HEK293 (cell line): ENCODE measurements at regions not wholly inside any gene's neighbourhood (a gene's known extent, or its start where the extent isn't known, plus 50 kb on each side); places are given as distances from the start of the nearest gene placed in this dataset.

ENCODE experiments used
- CTCF ChIA-PET: fragments of 350-600 bp; formaldehyde crosslinking; extraction: SDS; loops from one replicate; lab custom pipeline; 2021; ENCODE audit warnings: antibody characterized with exemption; lab: Yijun Ruan, JAX
- POLR2A ChIA-PET: fragments of 300-600 bp; formaldehyde crosslinking; extraction: SDS; loops from one replicate; lab custom pipeline; 2020; ENCODE audit warnings: antibody characterized with exemption, inconsistent platforms; lab: Yijun Ruan, JAX
- H3K27ac ChIP-seq: fragments of 200-500 bp; sonication (Bioruptor generic); 2 replicates; pipeline ENCODE4 v1.5.1; 2014; ENCODE audit warnings: low read depth, low read length, control low read depth, inconsistent platforms; ENCODE audit errors: extremely low read depth
- H3K36me3 ChIP-seq, 2 experiments: fragments of 200-500 bp in 1 of 2; sonication (Bioruptor generic) in 1 of 2; 1 replicate in 1 of 2; 2 replicates in 1 of 2; pipeline ENCODE4 v1.5.1; 2014 to 2017; ENCODE audit warnings: inconsistent platforms in 2 of 2, low read length in 2 of 2; ENCODE audit not compliant: control insufficient read depth in 2 of 2, insufficient read depth in 1 of 2
- H3K4me1 ChIP-seq: fragments of 200-500 bp; sonication (Bioruptor generic); 2 replicates; pipeline ENCODE4 v1.5.1; 2014; ENCODE audit warnings: mild to moderate bottlenecking, low read length, inconsistent platforms; ENCODE audit not compliant: control insufficient read depth, insufficient read depth
- H3K4me3 ChIP-seq: 2 replicates; pipeline ENCODE4 v1.5.1; 2011; ENCODE audit warnings: low read depth, mild to moderate bottlenecking, control low read depth, low read length, moderate library complexity
- H3K9me3 ChIP-seq: fragments of 200-500 bp; sonication (Bioruptor generic); 2 replicates; pipeline ENCODE4 v1.5.1; 2014; ENCODE audit warnings: low read depth, low read length, inconsistent platforms; ENCODE audit not compliant: control insufficient read depth, insufficient read depth
- GLI4 ChIP-seq: fragments of 450-650 bp; formaldehyde crosslinking; IDR thresholded peaks from 2 replicates; pipeline ENCODE4 v1.5.1; 2016; ENCODE audit warnings: missing biosample characterization, missing genetic modification characterization
- HOXA7 ChIP-seq: sonication (generic); formaldehyde crosslinking; IDR thresholded peaks from 2 replicates; pipeline ENCODE4 v1.8.1; 2022; ENCODE audit warnings: missing genetic modification reagents, borderline replicate concordance
- KLF10 ChIP-seq: fragments of 450-650 bp; IDR thresholded peaks from 2 replicates; pipeline ENCODE4 v1.5.1; 2018; ENCODE audit warnings: missing biosample characterization, mild to moderate bottlenecking, missing genetic modification characterization
- KLF7 ChIP-seq: fragments of 450-650 bp; formaldehyde crosslinking; IDR thresholded peaks from 2 replicates; pipeline ENCODE4 v1.5.1; 2016; ENCODE audit warnings: missing biosample characterization, missing genetic modification characterization, borderline replicate concordance
- MZF1 ChIP-seq: fragments of 450-650 bp; formaldehyde crosslinking; IDR thresholded peaks from 2 replicates; pipeline ENCODE4 v1.5.1; 2017; ENCODE audit warnings: missing biosample characterization, missing genetic modification characterization, borderline replicate concordance
- REPIN1 ChIP-seq: fragments of 450-650 bp; formaldehyde crosslinking; IDR thresholded peaks from 2 replicates; pipeline ENCODE4 v1.5.1; 2017; ENCODE audit warnings: missing biosample characterization, missing genetic modification characterization, low read depth
- ZBTB1 ChIP-seq: fragments of 450-650 bp; formaldehyde crosslinking; IDR thresholded peaks from 2 replicates; pipeline ENCODE4 v1.5.1; 2016; ENCODE audit warnings: missing biosample characterization, missing genetic modification characterization
- ZBTB20 ChIP-seq: fragments of 450-650 bp; formaldehyde crosslinking; IDR thresholded peaks from 2 replicates; pipeline ENCODE4 v1.5.1; 2016; ENCODE audit warnings: missing biosample characterization, missing genetic modification characterization
- ZFHX2 ChIP-seq: fragments of 450-650 bp; formaldehyde crosslinking; conservative IDR thresholded peaks from 2 replicates; pipeline ENCODE4 v1.5.1; 2016; ENCODE audit warnings: missing biosample characterization, missing genetic modification characterization
- ZNF112 ChIP-seq: fragments of 450-650 bp; formaldehyde crosslinking; IDR thresholded peaks from 2 replicates; pipeline ENCODE4 v1.5.0; 2017; ENCODE audit warnings: missing biosample characterization, missing genetic modification characterization
- ZNF138 ChIP-seq: fragments of 450-650 bp; formaldehyde crosslinking; IDR thresholded peaks from 2 replicates; pipeline ENCODE4 v1.5.1; 2016; ENCODE audit warnings: missing biosample characterization, missing genetic modification characterization, borderline replicate concordance
- ZNF155 ChIP-seq: fragments of 450-650 bp; formaldehyde crosslinking; IDR thresholded peaks from 2 replicates; pipeline ENCODE4 v1.5.1; 2016; ENCODE audit warnings: missing biosample characterization, missing genetic modification characterization
- ZNF404 ChIP-seq: fragments of 450-650 bp; formaldehyde crosslinking; IDR thresholded peaks from 2 replicates; pipeline ENCODE4 v1.5.1; 2017; ENCODE audit warnings: missing biosample characterization, missing genetic modification characterization
- ZNF433 ChIP-seq: fragments of 450-650 bp; formaldehyde crosslinking; IDR thresholded peaks from 2 replicates; pipeline ENCODE4 v1.5.1; 2016; ENCODE audit warnings: missing biosample characterization, missing genetic modification characterization, low read depth
- ZNF549 ChIP-seq: fragments of 450-650 bp; IDR thresholded peaks from 2 replicates; pipeline ENCODE4 v1.5.1; 2018; ENCODE audit warnings: missing biosample characterization, missing genetic modification characterization, mild to moderate bottlenecking, inconsistent platforms, moderate library complexity
- ZNF555 ChIP-seq: fragments of 450-650 bp; formaldehyde crosslinking; conservative IDR thresholded peaks from 2 replicates; pipeline ENCODE4 v1.5.1; 2017; ENCODE audit warnings: missing biosample characterization, mild to moderate bottlenecking, missing genetic modification characterization, inconsistent platforms
- ZNF596 ChIP-seq: fragments of 450-650 bp; IDR thresholded peaks from 2 replicates; pipeline ENCODE4 v1.5.0; 2018; ENCODE audit warnings: missing biosample characterization, mild to moderate bottlenecking, missing genetic modification characterization, moderate library complexity
- ZNF624 ChIP-seq: fragments of 450-650 bp; formaldehyde crosslinking; IDR thresholded peaks from 2 replicates; pipeline ENCODE4 v1.5.1; 2017; ENCODE audit warnings: missing biosample characterization, missing genetic modification characterization
- ZNF626 ChIP-seq: fragments of 450-650 bp; sonication (Bioruptor Pico); formaldehyde crosslinking; IDR thresholded peaks from 2 replicates; pipeline ENCODE4 v1.5.1; 2018; ENCODE audit warnings: missing biosample characterization, missing genetic modification characterization, inconsistent platforms
- ZNF664 ChIP-seq: fragments of 450-650 bp; formaldehyde crosslinking; IDR thresholded peaks from 2 replicates; pipeline ENCODE4 v1.5.1; 2016; ENCODE audit warnings: missing biosample characterization, missing genetic modification characterization
- ZNF677 ChIP-seq: fragments of 450-650 bp; IDR thresholded peaks from 2 replicates; pipeline ENCODE4 v1.5.0; 2018; ENCODE audit warnings: missing biosample characterization, mild to moderate bottlenecking, missing genetic modification characterization, moderate library complexity
- ZNF830 ChIP-seq: fragments of 450-650 bp; IDR thresholded peaks from 2 replicates; pipeline ENCODE4 v1.5.0; 2018; ENCODE audit warnings: missing biosample characterization, missing genetic modification characterization, low read depth, mild to moderate bottlenecking, moderate library complexity
- TF ChIP-seq, protein P1 (sequence below): fragments of 450-650 bp; formaldehyde crosslinking; IDR thresholded peaks from 2 replicates; pipeline ENCODE4 v1.5.1; 2016; ENCODE audit warnings: missing biosample characterization, missing genetic modification characterization
- TF ChIP-seq, protein P2 (sequence below): sonication (generic); formaldehyde crosslinking; IDR thresholded peaks from 2 replicates; pipeline ENCODE4 v1.8.1; 2022; ENCODE audit warnings: mild to moderate bottlenecking, moderate library complexity, missing genetic modification reagents
- TF ChIP-seq, protein P3 (sequence below): fragments of 450-650 bp; formaldehyde crosslinking; IDR thresholded peaks from 2 replicates; pipeline ENCODE4 v1.5.1; 2016; ENCODE audit warnings: missing biosample characterization, missing genetic modification characterization

DNA sequence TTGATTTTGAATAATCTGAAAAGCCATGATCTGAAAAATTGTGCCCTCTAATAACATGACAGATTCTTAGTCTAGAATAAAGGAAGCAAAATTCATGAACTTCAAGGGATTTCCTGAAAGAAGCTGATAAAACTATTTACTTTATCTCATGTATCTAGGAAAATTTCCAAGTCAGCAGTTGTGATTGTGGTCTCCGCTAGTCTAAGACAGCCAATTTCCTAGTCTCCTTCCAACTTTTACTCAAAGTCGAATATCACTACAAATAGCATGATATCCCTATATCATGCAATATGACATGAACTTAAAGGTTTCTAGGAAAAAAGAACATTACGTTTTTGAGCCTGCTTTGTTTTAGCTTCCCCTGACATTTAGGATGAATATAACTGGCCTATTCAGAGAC is 202.1 kb upstream of the GHITM start (continued):
- TF ChIP-seq, protein P1, sequence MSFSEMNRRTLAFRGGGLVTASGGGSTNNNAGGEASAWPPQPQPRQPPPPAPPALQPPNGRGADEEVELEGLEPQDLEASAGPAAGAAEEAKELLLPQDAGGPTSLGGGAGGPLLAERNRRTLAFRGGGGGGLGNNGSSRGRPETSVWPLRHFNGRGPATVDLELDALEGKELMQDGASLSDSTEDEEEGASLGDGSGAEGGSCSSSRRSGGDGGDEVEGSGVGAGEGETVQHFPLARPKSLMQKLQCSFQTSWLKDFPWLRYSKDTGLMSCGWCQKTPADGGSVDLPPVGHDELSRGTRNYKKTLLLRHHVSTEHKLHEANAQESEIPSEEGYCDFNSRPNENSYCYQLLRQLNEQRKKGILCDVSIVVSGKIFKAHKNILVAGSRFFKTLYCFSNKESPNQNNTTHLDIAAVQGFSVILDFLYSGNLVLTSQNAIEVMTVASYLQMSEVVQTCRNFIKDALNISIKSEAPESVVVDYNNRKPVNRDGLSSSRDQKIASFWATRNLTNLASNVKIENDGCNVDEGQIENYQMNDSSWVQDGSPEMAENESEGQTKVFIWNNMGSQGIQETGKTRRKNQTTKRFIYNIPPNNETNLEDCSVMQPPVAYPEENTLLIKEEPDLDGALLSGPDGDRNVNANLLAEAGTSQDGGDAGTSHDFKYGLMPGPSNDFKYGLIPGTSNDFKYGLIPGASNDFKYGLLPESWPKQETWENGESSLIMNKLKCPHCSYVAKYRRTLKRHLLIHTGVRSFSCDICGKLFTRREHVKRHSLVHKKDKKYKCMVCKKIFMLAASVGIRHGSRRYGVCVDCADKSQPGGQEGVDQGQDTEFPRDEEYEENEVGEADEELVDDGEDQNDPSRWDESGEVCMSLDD (tag by site-specific recombination): no peak
- no peak for TF ChIP-seq REPIN1 (tag by site-specific recombination)

DNA sequence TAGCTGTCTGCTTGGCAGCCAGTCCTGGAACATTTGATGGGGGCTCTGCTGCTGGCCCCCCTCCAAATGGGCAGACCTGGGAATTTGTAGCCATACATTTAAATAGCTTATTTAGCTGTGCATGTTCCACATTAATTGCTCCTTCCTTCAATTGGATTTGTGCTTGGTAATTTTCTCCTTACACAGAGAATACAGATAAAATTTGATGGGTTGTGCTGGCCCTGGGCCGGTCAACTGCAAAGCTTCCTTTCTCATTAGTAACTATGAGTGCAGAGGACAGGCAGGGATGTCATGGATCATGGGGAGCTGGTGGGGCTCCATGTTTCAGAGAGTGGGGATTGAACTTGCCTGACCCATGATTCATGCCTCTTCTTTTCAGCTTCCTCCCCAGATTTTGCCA is 201.5 kb upstream of the GHITM start:
- H3K4me3 ChIP-seq: no peak overlapping the region
- no peak overlapping the region for H3K27ac ChIP-seq
- no peaks in the 10 kb centered on the region for H3K4me1 ChIP-seq
- no peaks in the 10 kb centered on the region for H3K9me3 ChIP-seq
- TF ChIP-seq ZNF433 (tag by site-specific recombination) (no peak), KLF7 (tag by site-specific recombination) (no peak), ZNF155 (tag by site-specific recombination) (no peak), ZNF664 (no peak), ZNF404 (tag by site-specific recombination) (no peak)
- H3K36me3 ChIP-seq: no peaks in the 10 kb centered on the region
- CTCF ChIA-PET: interaction anchor here (0.5 kb wide), 1 partner anchor 27 kb away, joined by 3 read pairs; no protein-coding TSS in a partner anchor
- POLR2A ChIA-PET: no interaction called here

DNA sequence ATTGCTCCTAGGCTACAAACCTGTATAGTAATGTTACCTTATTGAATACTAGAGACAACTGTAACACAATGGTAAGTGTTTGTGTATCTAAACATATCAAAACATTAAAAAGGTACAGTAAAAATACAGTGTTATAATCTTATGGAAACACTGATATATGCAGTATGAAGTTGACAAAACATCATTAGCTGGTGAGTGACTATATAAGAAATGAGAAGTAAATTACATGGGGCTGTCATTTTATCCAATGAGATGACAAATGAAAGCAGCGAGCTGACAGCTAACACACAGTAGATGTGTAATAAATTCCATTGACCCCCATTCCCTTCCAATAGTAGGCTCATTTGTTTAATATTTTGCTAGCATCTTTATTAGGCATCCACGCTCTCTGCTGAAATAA is 198.1 kb upstream of the GHITM start:
- Histone ChIP-seq H3K27ac (no peak overlapping the region), H3K9me3 (no peaks in the 10 kb centered on the region), H3K4me3 (no peak overlapping the region), H3K36me3 (no peaks in the 10 kb centered on the region), H3K4me1 (no peaks in the 10 kb centered on the region)
- CTCF ChIA-PET: no interaction called here
- POLR2A ChIA-PET: no interaction called here
- TF ChIP-seq ZBTB20 (tag by site-specific recombination): no peak
- no peak for TF ChIP-seq ZNF549
- TF ChIP-seq GLI4: no peak
- TF ChIP-seq ZNF138 (tag by site-specific recombination): no peak
- no peak for TF ChIP-seq ZBTB1
- TF ChIP-seq ZNF624 (tag by site-specific recombination): no peak
- no peak for TF ChIP-seq ZNF830 (tag by site-specific recombination)
- TF ChIP-seq, protein P2, sequence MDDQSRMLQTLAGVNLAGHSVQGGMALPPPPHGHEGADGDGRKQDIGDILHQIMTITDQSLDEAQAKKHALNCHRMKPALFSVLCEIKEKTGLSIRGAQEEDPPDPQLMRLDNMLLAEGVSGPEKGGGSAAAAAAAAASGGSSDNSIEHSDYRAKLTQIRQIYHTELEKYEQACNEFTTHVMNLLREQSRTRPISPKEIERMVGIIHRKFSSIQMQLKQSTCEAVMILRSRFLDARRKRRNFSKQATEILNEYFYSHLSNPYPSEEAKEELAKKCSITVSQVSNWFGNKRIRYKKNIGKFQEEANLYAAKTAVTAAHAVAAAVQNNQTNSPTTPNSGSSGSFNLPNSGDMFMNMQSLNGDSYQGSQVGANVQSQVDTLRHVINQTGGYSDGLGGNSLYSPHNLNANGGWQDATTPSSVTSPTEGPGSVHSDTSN (CRISPR knock-in tag): no peak
- TF ChIP-seq ZNF112 (tag by site-specific recombination): no peak
- TF ChIP-seq ZNF596 (tag by site-specific recombination): no peak
- TF ChIP-seq ZFHX2 (tag by site-specific recombination): no peak
- TF ChIP-seq ZNF677 (tag by site-specific recombination): no peak
- no peak for TF ChIP-seq MZF1 (tag by site-specific recombination)
- TF ChIP-seq, protein P3, sequence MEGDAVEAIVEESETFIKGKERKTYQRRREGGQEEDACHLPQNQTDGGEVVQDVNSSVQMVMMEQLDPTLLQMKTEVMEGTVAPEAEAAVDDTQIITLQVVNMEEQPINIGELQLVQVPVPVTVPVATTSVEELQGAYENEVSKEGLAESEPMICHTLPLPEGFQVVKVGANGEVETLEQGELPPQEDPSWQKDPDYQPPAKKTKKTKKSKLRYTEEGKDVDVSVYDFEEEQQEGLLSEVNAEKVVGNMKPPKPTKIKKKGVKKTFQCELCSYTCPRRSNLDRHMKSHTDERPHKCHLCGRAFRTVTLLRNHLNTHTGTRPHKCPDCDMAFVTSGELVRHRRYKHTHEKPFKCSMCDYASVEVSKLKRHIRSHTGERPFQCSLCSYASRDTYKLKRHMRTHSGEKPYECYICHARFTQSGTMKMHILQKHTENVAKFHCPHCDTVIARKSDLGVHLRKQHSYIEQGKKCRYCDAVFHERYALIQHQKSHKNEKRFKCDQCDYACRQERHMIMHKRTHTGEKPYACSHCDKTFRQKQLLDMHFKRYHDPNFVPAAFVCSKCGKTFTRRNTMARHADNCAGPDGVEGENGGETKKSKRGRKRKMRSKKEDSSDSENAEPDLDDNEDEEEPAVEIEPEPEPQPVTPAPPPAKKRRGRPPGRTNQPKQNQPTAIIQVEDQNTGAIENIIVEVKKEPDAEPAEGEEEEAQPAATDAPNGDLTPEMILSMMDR (tag by site-specific recombination): no peak
- no peak for TF ChIP-seq HOXA7 (CRISPR knock-in tag)
- TF ChIP-seq KLF10 (tag by site-specific recombination): no peak
- no peak for TF ChIP-seq ZNF626 (tag by site-specific recombination)
- TF ChIP-seq ZNF555: no peak
